Gastroesophageal sphincter (tissue), 3 donors: ENCODE measurements at regions not wholly inside any gene's neighbourhood (a gene's known extent, or its start where the extent isn't known, plus 50 kb on each side); places are given as distances from the start of the nearest gene placed in this dataset.

ENCODE experiments used
- CTCF ChIP-seq, 4 experiments: fragments of 200-600 bp in 2 of 4; fragments of 450-650 bp in 2 of 4; sonication (generic) in 1 of 4; IDR thresholded peaks; one replicate each; pipeline ENCODE4 v1.5.1; 2017 to 2019; ENCODE audit warnings: antibody characterized with exemption in 4 of 4, mild to moderate bottlenecking in 2 of 4, moderate library complexity in 2 of 4
- EP300 ChIP-seq: sonication (generic); formaldehyde crosslinking; IDR thresholded peaks from one replicate; pipeline ENCODE4 v1.6.1; 2017; ENCODE audit warnings: antibody characterized with exemption, mild to moderate bottlenecking
- POLR2A ChIP-seq, 2 donors: fragments of 450-650 bp; IDR thresholded peaks; one replicate each; pipeline ENCODE4 v1.6.1; 2017; ENCODE audit warnings: antibody characterized with exemption in 2 of 2, mild to moderate bottlenecking in 2 of 2, moderate library complexity in 1 of 2
- POLR2AphosphoS5 ChIP-seq: sonication (generic); formaldehyde crosslinking; IDR thresholded peaks from one replicate; pipeline ENCODE4 v1.6.1; 2017; ENCODE audit warnings: antibody characterized with exemption

DNA sequence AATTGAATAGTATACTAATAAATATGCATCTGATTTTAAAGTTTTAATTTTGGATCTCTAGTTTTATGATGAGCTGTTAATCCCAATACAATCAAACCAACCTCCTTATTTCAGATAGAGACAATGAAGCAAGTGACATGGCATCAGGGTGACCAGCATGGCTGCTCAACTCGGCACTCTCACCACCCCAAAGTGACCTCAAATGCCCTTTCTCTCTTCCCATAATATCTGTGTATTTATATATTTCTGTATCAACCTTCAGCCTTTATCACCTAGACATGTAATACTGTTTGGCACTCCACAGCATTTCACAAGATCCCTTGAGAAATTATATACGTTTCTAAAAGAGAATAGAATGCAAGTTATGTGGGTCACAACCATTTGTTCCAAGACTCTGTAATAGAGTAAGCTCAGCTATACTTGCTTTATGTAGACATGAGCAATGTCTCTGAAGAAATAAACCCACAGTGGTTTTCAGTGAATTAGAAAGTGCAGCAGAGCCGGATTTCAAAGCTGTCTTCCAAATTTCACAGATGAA, 1623.2 kb upstream of the PABPC4L start:
- TF ChIP-seq POLR2A (IDR thresholded peaks at IDR 0.05) (no peak), CTCF (IDR thresholded peaks at IDR 0.05) (no peak), POLR2AphosphoS5 (no peak), EP300 (no peak)
